Neural cell (in vitro differentiated cells): ENCODE measurements at regions not wholly inside any gene's neighbourhood (a gene's known extent, or its start where the extent isn't known, plus 50 kb on each side); places are given as distances from the start of the nearest gene placed in this dataset.

Experiments used
- H2AFZ ChIP-seq: fragments of 200-600, 300-800 bp; sonication (generic), shearing (Covaris generic); 2 replicates; pipeline ENCODE4 v1.6.0; 2014; ENCODE audit warnings: low read depth, mild to moderate bottlenecking, antibody characterized with exemption, low read length, moderate library complexity
- H3F3A ChIP-seq: fragments of 200-600 bp; shearing (Covaris generic); 2 replicates; pipeline ENCODE4 v1.6.1; 2016; ENCODE audit warnings: mild to moderate bottlenecking, moderate library complexity, mixed read lengths, antibody characterized with exemption, low read length; ENCODE audit not compliant: insufficient read depth, poor library complexity, severe bottlenecking
- H3K27ac ChIP-seq: fragments of 200-600, 300-800 bp; sonication (generic), shearing (Covaris generic); 2 replicates; pipeline ENCODE4 v1.5.1; 2014; ENCODE audit warnings: mild to moderate bottlenecking, low read length, moderate library complexity
- H3K27me3 ChIP-seq: fragments of 300-800, 200-600 bp; sonication (generic), shearing (Covaris generic); 2 replicates; pipeline ENCODE4 v1.6.0; 2014; ENCODE audit warnings: mild to moderate bottlenecking, low read depth, low read length, moderate library complexity; ENCODE audit not compliant: insufficient read depth
- H3K36me3 ChIP-seq: fragments of 300-800, 200-600 bp; sonication (generic), shearing (Covaris generic); 2 replicates; pipeline ENCODE4 v1.5.1; 2014; ENCODE audit warnings: mild to moderate bottlenecking, antibody characterized with exemption, low read length, moderate library complexity; ENCODE audit not compliant: insufficient read depth
- H3K4me2 ChIP-seq: fragments of 300-800, 200-600 bp; sonication (generic), shearing (Covaris generic); 2 replicates; pipeline ENCODE4 v1.6.0; 2014; ENCODE audit warnings: mild to moderate bottlenecking, low read length
- H3K4me3 ChIP-seq: fragments of 300-800, 200-600 bp; sonication (generic), shearing (Covaris generic); 2 replicates; pipeline ENCODE4 v1.5.1; 2014; ENCODE audit warnings: mild to moderate bottlenecking, low read length, moderate library complexity
- H3K79me2 ChIP-seq: fragments of 200-600 bp; shearing (Covaris generic); replicated peaks from 2 replicates; pipeline ENCODE4 v1.6.0; 2014; ENCODE audit warnings: mild to moderate bottlenecking, low read length, moderate library complexity; ENCODE audit not compliant: insufficient read depth
- H3K9ac ChIP-seq: fragments of 300-800, 200-600 bp; sonication (generic), shearing (Covaris generic); 2 replicates; pipeline ENCODE4 v1.6.1; 2016; ENCODE audit warnings: mild to moderate bottlenecking, low read length, mixed read lengths
- H3K9me2 ChIP-seq: fragments of 200-600 bp; shearing (Covaris generic); 2 replicates; pipeline ENCODE4 v1.6.1; 2016; ENCODE audit warnings: mild to moderate bottlenecking, low read length, mixed read lengths; ENCODE audit not compliant: insufficient read depth
- H3K9me3 ChIP-seq: fragments of 200-600, 300-800 bp; sonication (generic), shearing (Covaris generic); 2 replicates; pipeline ENCODE4 v1.6.1; 2016; ENCODE audit warnings: mild to moderate bottlenecking, mixed run types, low read length, moderate library complexity, mixed read lengths
- H4K20me1 ChIP-seq: fragments of 200-600 bp; shearing (Covaris generic); 2 replicates; pipeline ENCODE4 v1.6.1; 2016; ENCODE audit warnings: mild to moderate bottlenecking, mixed run types; ENCODE audit not compliant: insufficient read depth
- EP300 ChIP-seq: fragments of 450-650 bp; conservative IDR thresholded peaks from 2 replicates; pipeline ENCODE4 v1.6.1; 2014; ENCODE audit warnings: antibody characterized with exemption, mild to moderate bottlenecking, moderate library complexity; ENCODE audit not compliant: poor library complexity, severe bottlenecking
- EZH2 ChIP-seq: fragments of 200-600, 300-800 bp; shearing (Covaris generic), sonication (generic); IDR thresholded peaks from 2 replicates; pipeline ENCODE4 v1.6.1; 2014; ENCODE audit warnings: antibody characterized with exemption, low read length, borderline replicate concordance, mild to moderate bottlenecking; ENCODE audit not compliant: insufficient read depth, poor library complexity, severe bottlenecking
- MXI1 ChIP-seq: fragments of 450-650 bp; conservative IDR thresholded peaks from 2 replicates; pipeline ENCODE4 v1.6.1; 2014; ENCODE audit warnings: antibody characterized with exemption, mild to moderate bottlenecking; ENCODE audit not compliant: poor library complexity, severe bottlenecking
- POLR2AphosphoS5 ChIP-seq: IDR thresholded peaks from 2 replicates; pipeline ENCODE4 v1.6.1; 2012
- RAD21 ChIP-seq: fragments of 450-650 bp; conservative IDR thresholded peaks from 2 replicates; pipeline ENCODE4 v1.6.1; 2014; ENCODE audit warnings: antibody characterized with exemption, mild to moderate bottlenecking, moderate library complexity
- SMC3 ChIP-seq: fragments of 450-650 bp; conservative IDR thresholded peaks from 2 replicates; pipeline ENCODE4 v1.6.1; 2014; ENCODE audit warnings: antibody characterized with exemption, mild to moderate bottlenecking, moderate library complexity; ENCODE audit not compliant: poor library complexity
- TAF1 ChIP-seq: IDR thresholded peaks from 2 replicates; pipeline ENCODE4 v1.6.1; 2012; ENCODE audit warnings: low read depth
- TF ChIP-seq, protein P1 (sequence below): IDR thresholded peaks from 2 replicates; pipeline ENCODE4 v1.6.1; 2012; ENCODE audit warnings: borderline replicate concordance
- TF ChIP-seq, protein P2 (sequence below): fragments of 450-650 bp; IDR thresholded peaks from 2 replicates; pipeline ENCODE4 v1.5.1; 2014; ENCODE audit warnings: antibody characterized with exemption, mild to moderate bottlenecking, moderate library complexity; ENCODE audit not compliant: poor library complexity, severe bottlenecking

DNA sequence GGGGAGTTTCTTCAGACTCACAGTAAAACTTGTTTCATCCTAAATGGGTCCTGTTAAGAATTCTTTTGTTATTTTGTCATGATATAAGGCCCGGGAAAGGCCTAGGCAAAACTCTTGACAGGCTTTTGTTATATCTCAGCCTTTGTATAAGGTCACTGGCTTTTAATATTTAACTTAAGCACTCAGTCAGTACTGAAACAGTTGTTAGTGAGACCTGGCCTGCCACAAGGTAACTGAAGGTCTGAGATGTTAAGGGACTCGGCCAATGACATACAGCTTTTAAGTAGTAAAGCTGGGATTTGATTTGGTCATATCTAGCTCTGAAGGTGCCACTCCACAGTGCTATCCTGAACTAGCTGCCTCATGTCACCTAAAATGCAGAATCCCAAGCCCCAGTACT lies 57.2 kb upstream of the STEAP4 start:
- Histone ChIP-seq H4K20me1 (no peaks in the 10 kb centered on the region), H3K9ac (no peak overlapping the region), H3K9me2 (no peaks in the 10 kb centered on the region), H3K9me3 (no peaks in the 10 kb centered on the region), H3K36me3 (no peaks in the 10 kb centered on the region), H2AFZ (no peak overlapping the region), H3K27me3 (no peaks in the 10 kb centered on the region), H3K79me2 (no peaks in the 10 kb centered on the region), H3K4me3 (no peak overlapping the region), H3F3A (no peaks in the 10 kb centered on the region), H3K27ac (no peak overlapping the region), H3K4me2 (no peak overlapping the region)
- TF ChIP-seq EP300 (no peak), MXI1 (no peak), EZH2 (no peak), RAD21 (no peak), POLR2AphosphoS5 (no peak), SMC3 (no peak), TAF1 (no peak)
- TF ChIP-seq, protein P1, sequence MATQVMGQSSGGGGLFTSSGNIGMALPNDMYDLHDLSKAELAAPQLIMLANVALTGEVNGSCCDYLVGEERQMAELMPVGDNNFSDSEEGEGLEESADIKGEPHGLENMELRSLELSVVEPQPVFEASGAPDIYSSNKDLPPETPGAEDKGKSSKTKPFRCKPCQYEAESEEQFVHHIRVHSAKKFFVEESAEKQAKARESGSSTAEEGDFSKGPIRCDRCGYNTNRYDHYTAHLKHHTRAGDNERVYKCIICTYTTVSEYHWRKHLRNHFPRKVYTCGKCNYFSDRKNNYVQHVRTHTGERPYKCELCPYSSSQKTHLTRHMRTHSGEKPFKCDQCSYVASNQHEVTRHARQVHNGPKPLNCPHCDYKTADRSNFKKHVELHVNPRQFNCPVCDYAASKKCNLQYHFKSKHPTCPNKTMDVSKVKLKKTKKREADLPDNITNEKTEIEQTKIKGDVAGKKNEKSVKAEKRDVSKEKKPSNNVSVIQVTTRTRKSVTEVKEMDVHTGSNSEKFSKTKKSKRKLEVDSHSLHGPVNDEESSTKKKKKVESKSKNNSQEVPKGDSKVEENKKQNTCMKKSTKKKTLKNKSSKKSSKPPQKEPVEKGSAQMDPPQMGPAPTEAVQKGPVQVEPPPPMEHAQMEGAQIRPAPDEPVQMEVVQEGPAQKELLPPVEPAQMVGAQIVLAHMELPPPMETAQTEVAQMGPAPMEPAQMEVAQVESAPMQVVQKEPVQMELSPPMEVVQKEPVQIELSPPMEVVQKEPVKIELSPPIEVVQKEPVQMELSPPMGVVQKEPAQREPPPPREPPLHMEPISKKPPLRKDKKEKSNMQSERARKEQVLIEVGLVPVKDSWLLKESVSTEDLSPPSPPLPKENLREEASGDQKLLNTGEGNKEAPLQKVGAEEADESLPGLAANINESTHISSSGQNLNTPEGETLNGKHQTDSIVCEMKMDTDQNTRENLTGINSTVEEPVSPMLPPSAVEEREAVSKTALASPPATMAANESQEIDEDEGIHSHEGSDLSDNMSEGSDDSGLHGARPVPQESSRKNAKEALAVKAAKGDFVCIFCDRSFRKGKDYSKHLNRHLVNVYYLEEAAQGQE, result no peak
- TF ChIP-seq, protein P2, sequence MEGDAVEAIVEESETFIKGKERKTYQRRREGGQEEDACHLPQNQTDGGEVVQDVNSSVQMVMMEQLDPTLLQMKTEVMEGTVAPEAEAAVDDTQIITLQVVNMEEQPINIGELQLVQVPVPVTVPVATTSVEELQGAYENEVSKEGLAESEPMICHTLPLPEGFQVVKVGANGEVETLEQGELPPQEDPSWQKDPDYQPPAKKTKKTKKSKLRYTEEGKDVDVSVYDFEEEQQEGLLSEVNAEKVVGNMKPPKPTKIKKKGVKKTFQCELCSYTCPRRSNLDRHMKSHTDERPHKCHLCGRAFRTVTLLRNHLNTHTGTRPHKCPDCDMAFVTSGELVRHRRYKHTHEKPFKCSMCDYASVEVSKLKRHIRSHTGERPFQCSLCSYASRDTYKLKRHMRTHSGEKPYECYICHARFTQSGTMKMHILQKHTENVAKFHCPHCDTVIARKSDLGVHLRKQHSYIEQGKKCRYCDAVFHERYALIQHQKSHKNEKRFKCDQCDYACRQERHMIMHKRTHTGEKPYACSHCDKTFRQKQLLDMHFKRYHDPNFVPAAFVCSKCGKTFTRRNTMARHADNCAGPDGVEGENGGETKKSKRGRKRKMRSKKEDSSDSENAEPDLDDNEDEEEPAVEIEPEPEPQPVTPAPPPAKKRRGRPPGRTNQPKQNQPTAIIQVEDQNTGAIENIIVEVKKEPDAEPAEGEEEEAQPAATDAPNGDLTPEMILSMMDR, result no peak

DNA sequence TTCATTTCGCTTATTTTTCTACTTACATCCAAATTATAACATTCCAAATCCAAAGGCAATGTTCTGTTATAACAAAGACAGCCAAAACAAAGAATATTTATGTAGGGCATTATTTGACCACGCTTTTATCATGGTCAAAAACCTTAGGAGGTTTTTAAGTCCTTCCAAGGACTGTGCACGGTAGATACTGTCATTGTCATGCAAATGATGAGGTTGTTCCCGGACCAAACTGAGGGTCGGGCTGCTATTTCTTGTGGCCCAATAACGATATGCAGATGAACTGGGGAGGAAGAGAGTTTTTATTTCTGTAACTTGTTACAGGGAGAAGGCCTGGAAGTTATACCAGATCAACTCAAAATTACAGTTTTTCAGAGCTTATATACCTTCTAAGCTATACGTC lies 56.6 kb upstream of the STEAP4 start:
- H3K4me2 ChIP-seq, result no peak overlapping the region
- no peaks in the 10 kb centered on the region for H3F3A ChIP-seq
- H3K79me2 ChIP-seq, result no peaks in the 10 kb centered on the region
- no peaks in the 10 kb centered on the region for H3K27me3 ChIP-seq
- H3K36me3 ChIP-seq, result no peaks in the 10 kb centered on the region
- no peaks in the 10 kb centered on the region for H3K9me2 ChIP-seq
- H3K27ac ChIP-seq, result no peak overlapping the region
- H2AFZ ChIP-seq, result no peak overlapping the region
- no peaks in the 10 kb centered on the region for H4K20me1 ChIP-seq
- no peaks in the 10 kb centered on the region for H3K9me3 ChIP-seq
- H3K4me3 ChIP-seq, result no peak overlapping the region
- no peak overlapping the region for H3K9ac ChIP-seq
- no peak for TF ChIP-seq RAD21
- no peak for TF ChIP-seq EZH2
- TF ChIP-seq POLR2AphosphoS5, result no peak
- TF ChIP-seq, protein P1, result no peak
- no peak for TF ChIP-seq TAF1
- no peak for TF ChIP-seq SMC3
- no peak for TF ChIP-seq MXI1
- TF ChIP-seq, protein P2, result no peak
- TF ChIP-seq EP300, result no peak
